Ascending aorta (tissue), 2 donors: ENCODE measurements at regions not wholly inside any gene's neighbourhood (a gene's known extent, or its start where the extent isn't known, plus 50 kb on each side); places are given as distances from the start of the nearest gene placed in this dataset.

Source experiments
- DNase-seq, 2 donors: peaks; one replicate each; pipeline ENCODE4 v3.0.0-alpha.2; 2019; ENCODE audit warnings: low spot score in 2 of 2
- H3K27ac ChIP-seq, 2 donors: fragments of 200-600 bp; sonication (generic); one replicate each; pipeline ENCODE4 v1.5.1; 2016 to 2017; ENCODE audit warnings: mild to moderate bottlenecking in 1 of 2
- H3K27me3 ChIP-seq: fragments of 200-600 bp; sonication (generic); one replicate; pipeline ENCODE4 v1.5.1; 2017
- H3K36me3 ChIP-seq, 2 donors: fragments of 200-600 bp; sonication (generic); one replicate each; pipeline ENCODE4 v1.5.1; 2016
- H3K4me1 ChIP-seq, 2 donors: fragments of 200-600 bp; sonication (generic); one replicate each; pipeline ENCODE4 v1.5.1; 2016 to 2017; ENCODE audit warnings: mild to moderate bottlenecking in 1 of 2
- H3K4me3 ChIP-seq, 2 donors: fragments of 200-600 bp; sonication (generic); one replicate each; pipeline ENCODE4 v1.5.1; 2016 to 2017; ENCODE audit warnings: mild to moderate bottlenecking in 1 of 2
- H3K9me3 ChIP-seq, 2 donors: fragments of 200-600 bp; sonication (generic); one replicate each; pipeline ENCODE4 v1.5.1; 2016
- CTCF ChIP-seq, 3 experiments: fragments of 200-600 bp in 2 of 3; fragments of 450-650 bp in 1 of 3; sonication (generic) in 2 of 3; IDR thresholded peaks; one replicate each; pipeline ENCODE4 v1.5.1; 2016 to 2019; ENCODE audit warnings: antibody characterized with exemption in 3 of 3, mild to moderate bottlenecking in 1 of 3, moderate library complexity in 1 of 3
- intact Hi-C: fragments of 100-400 bp; cut with DNase I; formaldehyde crosslinking; loops from one replicate; pipeline ENCODE4 v1.15.1; 2023

- intact Hi-C loops, result no loop called here
- no peak overlapping the region for H3K27ac ChIP-seq
These were observed 173.1 kb downstream of the HSD17B3 start for GRCh38 chr9:96128880-96129279.

GRCh38 chr9:96126321-96126881 is 175.6 kb downstream of the HSD17B3 start:
- no peak for DNase-seq
- Histone ChIP-seq H3K36me3 (no peaks in the 10 kb centered on the region), H3K4me1 (peaks cover 0 to 2% of the 10 kb centered on the region in 2 donors), H3K27me3 (no peaks in the 10 kb centered on the region), H3K4me3 (no peak overlapping the region), H3K9me3 (no peaks in the 10 kb centered on the region), H3K27ac (no peak overlapping the region)
- intact Hi-C loops, result no loop called here
- no peak for TF ChIP-seq CTCF (IDR thresholded peaks at IDR 0.05)

More at GRCh38 chr9:96128880-96129279, 173.1 kb downstream of the HSD17B3 start:
- Histone ChIP-seq H3K36me3 (no peaks in the 10 kb centered on the region), H3K27me3 (no peaks in the 10 kb centered on the region), H3K4me1 (no peaks in the 10 kb centered on the region), H3K9me3 (no peaks in the 10 kb centered on the region), H3K4me3 (no peak overlapping the region)
- DNase-seq, result no peak
- TF ChIP-seq CTCF (IDR thresholded peaks at IDR 0.05), result no peak

- DNase-seq, result no peak
These were observed 176.4 kb downstream of the HSD17B3 start for GRCh38 chr9:96125624-96126023.

GRCh38 chr9:96122751-96123150 is 179.2 kb downstream of the HSD17B3 start:
- no peaks in the 10 kb centered on the region for H3K9me3 ChIP-seq
- no peaks in the 10 kb centered on the region for H3K36me3 ChIP-seq
- TF ChIP-seq CTCF (IDR thresholded peaks at IDR 0.05), result no peak
- H3K4me3 ChIP-seq, result no peak overlapping the region
- peaks cover 0 to 2% of the 10 kb centered on the region in 2 donors for H3K4me1 ChIP-seq
- intact Hi-C loops, result no loop called here
- H3K27me3 ChIP-seq, result no peaks in the 10 kb centered on the region
- no peak overlapping the region for H3K27ac ChIP-seq
- no peak for DNase-seq

More at GRCh38 chr9:96125624-96126023, 176.4 kb downstream of the HSD17B3 start:
- TF ChIP-seq CTCF (IDR thresholded peaks at IDR 0.05), result no peak
- no peaks in the 10 kb centered on the region for H3K9me3 ChIP-seq
- no peak overlapping the region for H3K4me3 ChIP-seq
- no peak overlapping the region for H3K27ac ChIP-seq
- peaks cover 0 to 2% of the 10 kb centered on the region in 2 donors for H3K4me1 ChIP-seq
- H3K36me3 ChIP-seq, result no peaks in the 10 kb centered on the region
- H3K27me3 ChIP-seq, result no peaks in the 10 kb centered on the region
- intact Hi-C loops, result no loop called here

- no peak for DNase-seq
- TF ChIP-seq CTCF (IDR thresholded peaks at IDR 0.05), result no peak
- intact Hi-C loops, result no loop called here
- Histone ChIP-seq H3K27ac (no peak overlapping the region), H3K36me3 (no peaks in the 10 kb centered on the region), H3K4me1 (peaks cover 0 to 2% of the 10 kb centered on the region in 2 donors), H3K27me3 (no peaks in the 10 kb centered on the region), H3K4me3 (no peak overlapping the region), H3K9me3 (no peaks in the 10 kb centered on the region)
These were observed 179.7 kb downstream of the HSD17B3 start for GRCh38 chr9:96122282-96122681.

- Histone ChIP-seq H3K9me3 (no peaks in the 10 kb centered on the region), H3K27me3 (no peaks in the 10 kb centered on the region), H3K27ac (no peak overlapping the region), H3K4me3 (no peak overlapping the region), H3K4me1 (peaks cover 0 to 2% of the 10 kb centered on the region in 2 donors), H3K36me3 (no peaks in the 10 kb centered on the region)
- TF ChIP-seq CTCF (IDR thresholded peaks at IDR 0.05), result no peak
- intact Hi-C loops, result no loop called here
- no peak for DNase-seq
These were observed 180.8 kb downstream of the HSD17B3 start for GRCh38 chr9:96121136-96121535.
